ENCODE measurements at regions not wholly inside any gene's neighbourhood (a gene's known extent, or its start where the extent isn't known, plus 50 kb on each side); places are given as distances from the start of the nearest gene placed in this dataset.
"Not testable (repeated sequence)": the region's sequence is repeated elsewhere in the genome, so short reads cannot be mapped to it uniquely, and the experiment has no call there.

GRCh38 chr10:21141946-21142492 lies 244.9 kb upstream of the NEBL start:
- DNase-seq (ENCODE audit: low read depth) = no peak

GRCh38 chr10:21138769-21139340 lies 241.7 kb upstream of the NEBL start:
- no peak for DNase-seq (ENCODE audit: low read depth)

- DNase-seq (ENCODE audit: low read depth) = no peak
These were observed 238.2 kb upstream of the NEBL start for GRCh38 chr10:21135023-21135931.

GRCh38 chr10:21134645-21135022 lies 237.5 kb upstream of the NEBL start:
- no peak for DNase-seq (ENCODE audit: low read depth)

- no peak for DNase-seq (ENCODE audit: low read depth)
These were observed 233.8 kb upstream of the NEBL start for GRCh38 chr10:21130683-21131442.

GRCh38 chr10:21130108-21130507 lies 233.0 kb upstream of the NEBL start:
- DNase-seq (ENCODE audit: low read depth) = no peak

GRCh38 chr10:21125471-21126228 lies 228.5 kb upstream of the NEBL start:
- no peak for DNase-seq (ENCODE audit: low read depth)

- DNase-seq (ENCODE audit: low read depth) = no peak
These were observed 225.8 kb upstream of the NEBL start for GRCh38 chr10:21122907-21123306.

GRCh38 chr10:21121822-21122221 lies 224.7 kb upstream of the NEBL start:
- DNase-seq (ENCODE audit: low read depth) = not testable (repeated sequence)

GRCh38 chr10:21114683-21115082 lies 217.6 kb upstream of the NEBL start:
- DNase-seq (ENCODE audit: low read depth) = no peak

GRCh38 chr10:21110358-21110757 lies 213.2 kb upstream of the NEBL start:
- no peak for DNase-seq (ENCODE audit: low read depth)

GRCh38 chr10:21106931-21107330 lies 209.8 kb upstream of the NEBL start:
- not testable (repeated sequence) for DNase-seq (ENCODE audit: low read depth)

GRCh38 chr10:21105331-21105730 lies 208.2 kb upstream of the NEBL start:
- not testable (repeated sequence) for DNase-seq (ENCODE audit: low read depth)

GRCh38 chr10:21100871-21101514 lies 203.9 kb upstream of the NEBL start:
- no peak for DNase-seq (ENCODE audit: low read depth)

- DNase-seq (ENCODE audit: low read depth) = no peak
These were observed 203.1 kb upstream of the NEBL start for GRCh38 chr10:21100190-21100589.

GRCh38 chr10:21099291-21100062 lies 202.4 kb upstream of the NEBL start:
- no peak for DNase-seq (ENCODE audit: low read depth)

- DNase-seq (ENCODE audit: low read depth) = no peak
These were observed 200.8 kb upstream of the NEBL start for GRCh38 chr10:21097926-21098355.

GRCh38 chr10:21095494-21096055 lies 198.5 kb upstream of the NEBL start:
- DNase-seq (ENCODE audit: low read depth) = no peak

- DNase-seq (ENCODE audit: low read depth) = no peak
These were observed 198.0 kb upstream of the NEBL start for GRCh38 chr10:21095073-21095472.
